Amygdala (tissue), 56 donors: ENCODE measurements at regions not wholly inside any gene's neighbourhood (a gene's known extent, or its start where the extent isn't known, plus 50 kb on each side); places are given as distances from the start of the nearest gene placed in this dataset.
"Not testable (repeated sequence)": the region's sequence is repeated elsewhere in the genome, so short reads cannot be mapped to it uniquely, and the experiment has no call there.

Experiments
- DNase-seq, 56 donors: peaks; one replicate each; lab custom pipeline; 2025; lab: John Stamatoyannopoulos, UW

DNA sequence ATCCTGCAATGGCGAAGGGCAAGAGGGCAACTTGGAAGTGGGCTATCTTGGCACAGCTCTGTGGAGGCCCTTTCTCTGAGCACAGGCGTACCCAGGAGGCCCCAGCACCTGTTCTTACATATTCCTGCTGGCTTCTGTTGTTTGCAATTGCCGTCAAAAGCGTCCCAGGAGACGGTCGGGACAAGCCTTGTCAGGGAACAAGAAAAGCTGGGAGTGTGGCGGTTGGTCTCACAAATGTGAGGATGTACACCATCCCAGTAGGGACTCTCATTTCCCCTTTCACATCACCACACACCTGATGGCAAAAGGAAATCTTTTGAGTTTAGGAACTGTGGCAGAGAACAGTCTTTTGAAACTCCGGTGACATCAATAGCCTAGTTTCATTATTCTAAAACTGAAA is 94.7 kb upstream of the EFEMP1 start:
- no peak for DNase-seq

DNA sequence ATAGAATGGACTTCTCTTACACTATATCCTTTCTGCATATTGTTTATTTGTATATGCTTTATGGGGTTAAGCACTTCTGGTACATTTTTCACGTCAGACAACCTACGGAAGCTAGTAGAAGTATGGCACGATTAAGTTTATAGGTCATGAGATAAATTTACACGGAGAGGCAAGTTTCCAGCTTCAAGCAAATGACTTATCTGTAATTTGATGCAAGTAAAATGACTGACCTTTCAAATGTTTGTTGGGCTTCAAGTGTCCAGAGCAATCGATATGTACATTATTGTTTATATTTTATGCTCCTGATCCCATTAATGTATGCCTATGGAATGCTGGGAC is 97.5 kb upstream of the EFEMP1 start:
- DNase-seq, result no peak

GRCh38 chr2:56021579-56021978 is 98.0 kb upstream of the EFEMP1 start:
- DNase-seq, result no peak

DNA sequence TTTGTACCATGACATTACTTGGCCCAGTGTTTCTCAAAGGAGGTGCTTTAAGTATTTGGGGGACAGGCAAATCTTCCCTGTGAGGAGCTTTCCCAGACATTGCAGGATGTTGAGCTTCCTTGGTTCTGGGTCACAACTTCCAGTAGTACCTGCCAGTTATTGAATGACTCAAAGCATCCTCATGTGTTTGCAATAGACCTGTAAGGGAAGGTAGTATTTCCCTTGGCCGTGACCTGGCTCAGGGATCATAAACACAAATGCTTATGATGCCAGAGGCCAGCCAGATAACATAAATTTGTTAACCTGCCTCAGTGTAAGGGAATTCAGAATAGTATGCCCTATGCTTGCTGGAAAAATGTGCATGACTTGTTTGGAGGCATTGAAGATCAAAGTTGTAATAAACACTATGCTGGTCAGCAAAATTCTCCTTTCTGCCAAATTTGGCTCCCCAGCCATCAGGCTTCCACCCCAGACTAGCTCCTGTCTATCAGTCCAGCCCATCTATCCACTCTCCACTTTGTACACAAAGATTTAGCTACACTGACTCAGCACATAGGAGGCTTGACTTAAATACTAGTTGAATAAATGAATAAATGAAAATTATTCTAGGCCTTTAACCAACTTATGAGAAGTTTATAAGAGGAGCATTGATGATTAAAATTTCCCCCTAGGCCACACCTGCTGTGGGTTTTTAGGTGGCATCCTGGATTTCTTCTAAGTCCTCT is 102.0 kb upstream of the EFEMP1 start:
- DNase-seq, result no peak

DNA sequence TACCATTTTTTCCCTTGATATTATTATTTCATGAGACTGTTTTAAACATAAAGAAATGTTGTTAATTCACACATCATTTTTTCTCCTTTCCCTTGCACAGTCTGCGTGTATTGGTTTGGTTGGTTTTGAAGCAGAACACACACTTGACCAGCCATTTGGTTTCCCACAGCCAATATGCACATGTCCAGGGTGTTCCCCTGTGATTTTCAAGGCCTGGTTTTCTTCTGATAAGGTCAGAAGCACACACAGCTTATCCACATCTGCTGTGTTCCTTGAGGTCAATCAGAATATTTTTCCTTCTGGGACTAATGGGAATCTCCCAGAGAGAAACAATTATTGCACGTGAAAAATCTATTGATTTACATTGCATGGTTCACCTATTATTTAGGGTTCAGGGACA is 103.2 kb upstream of the EFEMP1 start:
- no peak for DNase-seq

- no peak for DNase-seq
Measured at GRCh38 chr2:56030062-56030461, 106.5 kb upstream of the EFEMP1 start.

DNA sequence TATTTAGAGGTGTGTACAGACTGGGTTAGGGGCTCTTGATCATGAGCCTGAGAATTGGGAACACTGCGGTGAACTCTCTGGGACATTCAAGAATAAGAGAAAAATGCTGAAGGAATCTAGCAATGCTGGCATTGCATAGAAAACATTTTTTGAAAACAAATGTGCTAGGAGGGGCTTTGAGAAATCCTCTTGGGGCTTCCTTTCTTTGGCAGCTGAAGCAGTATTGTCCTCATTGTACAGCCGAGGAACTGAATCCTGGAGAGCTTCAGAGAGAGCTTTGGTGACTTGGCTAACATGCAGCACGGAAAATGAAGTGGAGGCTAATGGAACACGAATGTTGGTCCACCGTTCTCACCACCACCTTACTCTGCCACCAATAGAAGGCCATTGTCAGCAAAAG is 107.3 kb upstream of the EFEMP1 start:
- DNase-seq, result no peak

DNA sequence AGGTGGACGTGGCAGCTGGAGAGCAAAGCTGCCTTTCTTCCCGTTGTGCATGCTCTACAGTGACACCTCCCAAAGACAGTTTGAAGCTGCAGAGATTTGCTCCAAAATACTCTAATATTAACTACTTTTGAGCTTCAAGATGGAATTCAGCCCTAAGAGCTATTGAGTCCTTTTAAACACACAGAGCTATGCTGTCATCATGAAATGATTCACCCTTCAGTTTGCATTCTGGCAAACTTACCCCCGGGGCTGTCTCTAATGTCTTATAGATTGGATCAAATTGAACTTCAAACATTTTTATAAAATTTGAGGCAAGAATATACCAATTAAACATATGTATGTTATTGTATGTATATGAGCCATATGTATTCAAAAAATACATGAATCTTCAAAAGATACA is 110.7 kb upstream of the EFEMP1 start:
- no peak for DNase-seq

DNA sequence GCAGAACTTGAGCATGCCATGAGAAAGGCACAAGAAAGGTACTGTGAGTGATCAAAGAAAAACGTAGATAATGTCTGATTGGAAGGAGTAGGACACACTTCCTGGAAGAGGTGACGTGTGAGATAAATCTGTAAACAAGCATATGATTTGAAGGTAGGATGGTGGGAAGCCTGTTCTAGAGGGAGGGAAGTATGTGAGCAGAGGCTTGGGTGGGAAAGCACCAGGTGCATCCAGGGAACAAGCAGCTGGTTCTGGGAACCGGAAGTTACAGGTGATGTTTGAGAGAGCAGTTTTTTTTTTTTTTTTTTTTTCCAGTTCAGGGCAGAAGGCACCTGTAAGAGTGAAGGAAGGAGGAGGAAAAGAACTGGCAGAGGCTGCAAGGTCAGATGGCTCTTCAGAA is 116.6 kb upstream of the EFEMP1 start:
- DNase-seq, result no peak

- DNase-seq, result no peak
Measured at GRCh38 chr2:56040834-56041233, 117.3 kb upstream of the EFEMP1 start.

DNA sequence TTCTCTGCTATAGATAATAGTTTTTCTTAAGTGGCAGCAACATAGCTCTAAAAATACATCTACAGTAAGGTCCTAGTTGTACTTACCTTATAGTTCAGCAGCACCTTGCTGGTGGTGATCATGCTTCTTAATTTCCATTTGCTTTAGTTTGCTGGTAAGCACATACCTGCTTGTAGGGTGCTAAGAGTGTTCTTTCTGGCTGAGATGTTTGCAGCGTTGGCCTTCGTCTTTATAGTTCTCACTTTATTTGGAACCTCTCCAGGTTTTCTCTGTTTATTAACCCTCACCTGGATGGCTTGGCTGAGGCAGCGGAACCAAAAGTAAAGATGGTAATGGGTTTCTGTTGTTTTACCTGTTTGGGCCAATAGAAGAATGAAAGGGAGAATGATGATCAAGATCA is 123.6 kb upstream of the EFEMP1 start:
- DNase-seq, result no peak

- no peak for DNase-seq
Measured at GRCh38 chr2:56049233-56049845, 125.8 kb upstream of the EFEMP1 start.

DNA sequence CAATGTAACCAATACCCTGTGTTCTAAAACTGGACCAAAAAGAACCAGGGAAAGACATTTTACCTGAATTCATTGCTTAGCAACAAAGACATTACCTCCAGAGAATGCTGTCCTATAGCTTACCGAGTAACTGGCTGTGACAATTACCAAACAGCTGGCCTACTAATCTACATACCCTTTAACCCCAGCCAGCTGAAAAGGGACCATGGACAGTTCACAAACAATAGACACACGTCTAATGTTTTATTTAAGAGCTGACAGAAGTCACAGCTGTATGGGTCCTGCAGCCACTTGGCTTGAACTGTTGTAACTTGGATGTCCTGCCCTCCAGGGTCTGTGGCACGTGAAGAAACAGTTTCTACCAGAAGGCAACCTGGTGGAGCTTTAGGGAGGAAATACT is 130.1 kb upstream of the EFEMP1 start:
- DNase-seq, result no peak

DNA sequence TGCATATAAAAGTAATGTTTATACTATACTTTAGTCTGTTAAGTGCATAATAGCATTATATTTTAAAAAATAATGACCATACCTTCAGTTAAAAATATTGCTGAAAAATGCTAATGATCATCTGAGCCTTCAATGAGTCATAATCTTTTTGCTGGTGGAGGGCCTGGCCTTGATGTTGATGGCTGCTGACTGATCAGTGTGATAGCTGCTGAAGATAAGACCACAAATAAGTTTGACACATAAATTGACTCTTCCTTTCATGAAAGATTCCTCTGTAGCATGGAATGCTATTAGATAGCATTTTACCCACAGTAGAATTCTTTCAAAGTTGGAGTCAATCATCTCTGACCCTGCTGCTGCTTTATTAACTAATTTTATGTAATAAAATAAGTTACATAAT is 128.4 kb upstream of the CCDC85A start:
- DNase-seq, result no peak

DNA sequence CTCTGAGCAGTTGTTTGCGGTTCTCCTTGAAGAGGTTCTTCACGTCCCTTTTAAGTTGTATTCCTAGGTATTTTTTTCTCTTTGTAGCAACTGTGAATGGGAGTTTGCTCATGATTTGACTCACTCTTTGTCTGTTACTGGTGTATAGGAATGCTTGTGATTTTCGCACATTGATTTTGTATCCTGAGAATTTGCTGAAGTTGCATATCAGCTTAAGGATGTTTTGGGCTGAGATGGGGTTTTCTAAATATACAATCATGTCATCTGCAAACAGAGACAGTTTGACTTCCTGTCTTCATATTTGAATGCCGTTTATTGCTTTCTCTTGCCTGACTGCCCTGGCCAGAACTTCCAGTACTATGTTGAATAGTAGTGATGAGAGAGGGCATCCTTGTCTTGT is 122.5 kb upstream of the CCDC85A start:
- not testable (repeated sequence) for DNase-seq

GRCh38 chr2:56068746-56069145 is 115.0 kb upstream of the CCDC85A start:
- no peak for DNase-seq

GRCh38 chr2:56077359-56077915 is 106.4 kb upstream of the CCDC85A start:
- peak in 7 of 56 donors; percentile 0 to 31 (median 1) for DNase-seq

- DNase-seq, result no peak
Measured at GRCh38 chr2:56082665-56083064, 101.1 kb upstream of the CCDC85A start.

DNA sequence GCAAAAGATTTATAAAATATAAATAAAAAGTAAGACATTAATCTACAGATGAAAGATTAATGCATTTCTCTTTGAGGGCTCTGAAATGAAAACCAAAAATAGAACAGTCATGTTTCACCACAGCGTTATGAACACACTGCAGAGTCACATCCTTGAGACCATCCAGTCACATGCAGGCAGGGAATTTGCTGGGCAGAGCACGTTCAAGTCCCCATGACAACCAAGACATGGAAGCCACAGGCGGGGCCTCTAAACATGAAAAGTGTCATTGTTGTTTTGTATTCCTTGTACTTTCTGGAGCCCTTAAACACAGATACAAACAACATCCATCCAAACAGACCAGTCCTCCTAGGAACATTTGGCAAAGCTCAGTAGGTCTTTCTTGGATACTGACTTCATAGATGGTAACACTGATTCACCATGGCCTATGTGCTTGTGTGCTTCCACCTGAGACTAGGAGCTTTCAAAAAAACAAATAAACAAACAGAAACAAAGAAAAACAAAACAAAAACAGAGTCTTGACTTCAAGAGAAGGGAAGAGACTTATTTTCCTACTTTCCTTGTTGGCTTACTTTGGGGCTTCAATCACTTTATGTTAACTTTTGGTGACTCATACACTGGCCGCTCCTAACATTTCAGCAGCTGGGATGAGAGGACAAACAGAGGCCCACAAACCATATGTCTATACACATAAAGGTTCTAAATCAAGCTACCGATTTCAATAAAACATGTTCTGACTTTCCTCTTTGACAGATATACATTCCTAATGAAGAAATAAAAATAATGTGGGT is 99.5 kb upstream of the CCDC85A start:
- peak in 6 of 56 donors; percentile 1 to 32 (median 4) for DNase-seq

DNA sequence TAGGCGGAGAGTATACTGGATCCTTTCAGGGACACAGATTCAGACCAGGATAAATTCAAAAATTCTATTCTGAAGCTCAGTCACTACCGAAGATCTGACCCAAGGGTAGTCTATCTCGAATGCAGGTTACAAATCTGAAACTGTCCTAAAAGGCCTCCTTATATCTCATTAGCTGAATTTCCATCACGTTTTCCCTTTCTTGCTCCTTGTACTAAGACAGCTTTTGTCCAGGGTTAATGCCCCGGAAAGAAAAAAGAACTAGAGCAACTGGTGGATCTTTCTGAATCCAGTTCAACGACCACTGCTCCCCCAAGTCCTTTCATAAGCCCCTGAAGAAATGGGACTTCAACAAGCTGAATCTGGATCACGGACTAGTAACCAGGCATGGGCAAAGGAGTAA is 97.5 kb upstream of the CCDC85A start:
- no peak for DNase-seq

GRCh38 chr2:56088411-56088810 is 95.4 kb upstream of the CCDC85A start:
- DNase-seq, result no peak

DNA sequence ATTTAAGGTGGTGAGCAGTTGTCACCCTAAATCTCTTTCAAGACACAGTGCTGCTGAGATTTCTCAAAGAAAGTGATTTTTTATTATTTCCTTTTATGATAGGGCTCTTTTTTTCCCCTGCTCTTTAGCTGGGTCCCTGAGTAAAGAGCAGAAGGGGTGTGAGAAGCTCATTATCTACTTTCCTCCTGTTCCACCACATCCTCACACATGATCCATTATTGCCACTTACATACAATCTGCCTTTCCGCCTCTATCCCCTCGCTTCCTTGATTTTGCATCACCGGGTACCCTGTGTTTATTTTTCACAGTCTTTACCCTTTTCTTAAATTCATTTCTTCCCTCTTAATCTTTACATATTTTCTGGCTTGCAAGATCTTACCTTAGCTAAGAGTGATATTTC is 93.9 kb upstream of the CCDC85A start:
- no peak for DNase-seq
